Skeletal muscle satellite cell (primary cell): ENCODE measurements at regions not wholly inside any gene's neighbourhood (a gene's known extent, or its start where the extent isn't known, plus 50 kb on each side); places are given as distances from the start of the nearest gene placed in this dataset. TPM values are rescaled to one million over a fixed set of nuclear protein-coding genes. Genes with fewer than 3 reads are reported as not detected.
"Not testable (repeated sequence)": the region's sequence is repeated elsewhere in the genome, so short reads cannot be mapped to it uniquely, and the experiment has no call there.

Source experiments
- H3K27me3 ChIP-seq: 2 replicates; pipeline ENCODE4 v1.7.0; 2013; ENCODE audit warnings: low read length; ENCODE audit not compliant: control insufficient read depth, insufficient read depth
- H3K36me3 ChIP-seq: 2 replicates; pipeline ENCODE4 v1.7.0; 2013; ENCODE audit warnings: mild to moderate bottlenecking, control low read depth, low read length; ENCODE audit not compliant: insufficient read depth
- H3K4me1 ChIP-seq: 2 replicates; pipeline ENCODE4 v1.7.0; 2013; ENCODE audit warnings: low read length; ENCODE audit not compliant: control insufficient read depth, insufficient read depth
- H3K4me2 ChIP-seq: 2 replicates; pipeline ENCODE4 v1.7.0; 2013; ENCODE audit warnings: mild to moderate bottlenecking, low read length
- H3K4me3 ChIP-seq: 2 replicates; pipeline ENCODE4 v1.7.0; 2013; ENCODE audit warnings: low read length
- H3K9ac ChIP-seq: 2 replicates; pipeline ENCODE4 v1.7.0; 2013; ENCODE audit warnings: mild to moderate bottlenecking, low read depth, low read length, moderate library complexity
- H3K9me3 ChIP-seq: replicated peaks from 2 replicates; pipeline ENCODE4 v1.7.0; 2013; ENCODE audit warnings: mild to moderate bottlenecking, control low read depth, low read length
- small RNA-seq: library from RNA; depleted of rRNA; stranded (forward); fragments of <200 nt; gene quantifications from one replicate; pipeline ENCODE3, GENCODE V24; 2012

DNA sequence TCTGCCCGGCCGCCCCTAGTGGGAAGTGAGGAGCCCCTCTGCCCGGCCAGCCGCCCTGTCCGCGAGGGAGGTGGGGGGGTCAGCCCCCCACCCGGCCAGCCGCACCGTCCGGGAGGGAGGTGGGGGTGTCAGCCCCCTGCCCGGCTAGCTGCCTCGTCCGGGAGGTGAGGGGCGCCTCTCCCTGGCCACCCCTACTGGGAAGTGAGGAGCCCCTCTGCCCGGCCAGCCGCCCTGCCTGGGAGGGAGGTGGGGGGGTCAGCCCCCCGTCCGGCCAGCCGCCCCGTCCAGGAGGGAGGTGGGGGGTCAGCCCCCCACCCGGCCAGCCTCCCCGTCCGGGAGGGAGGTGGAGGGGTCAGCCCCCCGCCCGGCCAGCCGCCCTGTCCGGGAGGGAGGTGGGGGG is 851.9 kb upstream of the DEFB115 start:
- H3K27me3 ChIP-seq, H3K4me2 ChIP-seq, H3K4me3 ChIP-seq, H3K9ac ChIP-seq, H3K36me3 ChIP-seq, H3K9me3 ChIP-seq, H3K4me1 ChIP-seq: not testable (repeated sequence)

DNA sequence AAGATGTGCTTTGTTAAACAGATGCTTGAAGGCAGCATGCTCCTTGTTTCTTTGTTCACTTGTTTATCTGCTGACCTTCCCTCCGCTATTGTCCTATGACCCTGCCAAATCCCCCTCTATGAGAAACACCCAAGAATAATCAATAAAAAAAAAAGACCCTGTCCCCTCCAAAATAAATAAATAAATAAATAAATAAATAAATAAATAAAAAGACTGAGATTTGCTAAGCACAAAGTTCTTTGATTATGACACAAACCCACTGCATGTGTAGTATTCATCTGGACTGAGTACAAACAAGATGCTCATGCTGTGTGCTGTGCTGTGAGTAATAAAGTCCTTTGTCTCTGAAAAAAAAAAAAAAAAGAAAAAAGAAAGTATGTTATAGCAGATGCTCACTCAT is 851.1 kb upstream of the DEFB115 start:
- H3K36me3 ChIP-seq, H3K9ac ChIP-seq, H3K4me1 ChIP-seq, H3K4me3 ChIP-seq, H3K9me3 ChIP-seq, H3K4me2 ChIP-seq, H3K27me3 ChIP-seq: not testable (repeated sequence)

DNA sequence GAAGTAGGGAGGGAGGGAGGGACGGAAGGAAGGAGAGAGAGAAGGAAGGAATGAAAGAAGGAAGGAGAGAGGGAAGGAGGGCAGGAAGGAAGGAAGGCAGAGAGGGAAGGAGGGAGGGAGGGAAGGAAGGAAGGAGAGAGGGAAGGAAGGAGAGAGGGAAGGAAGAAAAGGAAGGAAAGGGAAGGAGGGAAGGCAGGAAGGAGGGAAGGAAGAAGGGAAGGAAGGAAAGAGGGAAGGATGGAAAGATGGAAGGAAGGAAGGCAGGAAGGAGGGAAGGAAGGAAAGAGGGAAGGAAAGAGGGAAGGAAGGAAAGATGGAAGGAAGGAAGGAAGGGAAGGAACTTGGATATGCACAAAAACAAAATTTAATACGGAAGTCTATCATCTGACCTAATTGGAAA is 844.5 kb upstream of the DEFB115 start:
- Histone ChIP-seq H3K27me3 (no peaks in the 10 kb centered on the region), H3K36me3 (no peaks in the 10 kb centered on the region), H3K9ac (no peak overlapping the region), H3K4me1 (no peaks in the 10 kb centered on the region), H3K9me3 (no peaks in the 10 kb centered on the region), H3K4me3 (no peak overlapping the region), H3K4me2 (no peak overlapping the region)

DNA sequence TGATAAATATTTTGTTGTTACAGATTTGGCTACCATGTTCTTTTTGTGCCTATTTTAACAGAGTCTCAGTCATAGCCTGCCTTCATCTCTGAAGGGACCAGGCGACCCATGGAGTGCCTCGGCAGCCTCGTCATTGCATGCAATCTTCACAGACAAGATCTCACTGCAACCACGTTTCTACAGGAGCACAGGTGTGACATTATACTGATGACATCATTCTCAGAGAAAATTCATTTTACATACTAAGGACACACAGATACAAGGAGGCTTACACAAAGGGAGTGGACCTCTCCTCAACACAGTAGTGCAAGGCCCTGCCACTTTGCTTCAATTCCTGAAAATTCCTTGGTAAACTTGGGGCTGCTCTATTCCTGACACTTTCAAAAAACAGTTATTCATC is 840.1 kb upstream of the DEFB115 start:
- not testable (repeated sequence) for H3K4me3 ChIP-seq

DNA sequence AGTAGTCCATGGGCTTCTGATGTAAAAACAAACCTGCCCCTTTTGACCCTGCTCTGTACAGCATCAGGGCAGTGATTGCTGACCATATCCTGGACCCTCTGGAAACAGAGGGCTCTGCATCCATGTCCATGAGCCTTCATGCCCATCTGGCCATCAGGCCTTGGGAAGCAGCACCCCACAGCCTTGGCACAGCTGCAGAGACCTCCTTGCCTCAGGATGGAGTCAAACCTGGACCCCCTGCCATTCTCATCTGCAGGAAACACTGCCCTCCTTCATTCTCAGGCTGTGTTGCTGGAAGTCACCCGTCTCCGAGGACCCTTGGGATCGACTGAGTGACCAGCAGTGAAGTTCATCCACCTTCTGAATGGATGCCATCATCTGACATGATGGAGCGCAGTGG is 839.1 kb upstream of the DEFB115 start:
- not testable (repeated sequence) for H3K9ac ChIP-seq, H3K4me3 ChIP-seq, H3K27me3 ChIP-seq, H3K4me2 ChIP-seq, H3K9me3 ChIP-seq, H3K4me1 ChIP-seq, H3K36me3 ChIP-seq

More for the DNA sequence above, 840.1 kb upstream of the DEFB115 start:
- not testable (repeated sequence) for H3K36me3 ChIP-seq, H3K9ac ChIP-seq, H3K27me3 ChIP-seq, H3K4me2 ChIP-seq, H3K4me1 ChIP-seq, H3K9me3 ChIP-seq

DNA sequence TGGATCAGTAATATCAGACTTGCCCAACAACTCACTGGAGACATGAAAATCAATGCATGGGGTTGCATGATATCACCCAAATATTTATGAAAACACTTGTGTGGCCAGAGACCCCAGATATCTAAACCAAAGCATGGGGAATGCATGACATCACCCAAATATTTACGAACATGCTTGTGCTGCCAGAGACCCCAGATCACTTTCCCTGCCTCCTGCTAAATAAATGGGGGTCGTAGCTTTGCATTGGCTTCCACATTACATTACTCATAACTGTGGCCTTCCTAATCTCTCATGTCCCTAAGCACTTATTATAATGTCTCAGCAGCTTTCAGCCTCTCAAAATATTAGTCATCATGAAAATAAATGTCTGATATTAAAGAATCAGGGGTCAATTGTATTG is 838.0 kb upstream of the DEFB115 start:
- Histone ChIP-seq H3K4me3 (no peak overlapping the region), H3K27me3 (no peaks in the 10 kb centered on the region), H3K4me2 (no peak overlapping the region), H3K9me3 (peaks cover 5% of the 10 kb centered on the region), H3K9ac (no peak overlapping the region), H3K4me1 (no peaks in the 10 kb centered on the region), H3K36me3 (no peaks in the 10 kb centered on the region)

DNA sequence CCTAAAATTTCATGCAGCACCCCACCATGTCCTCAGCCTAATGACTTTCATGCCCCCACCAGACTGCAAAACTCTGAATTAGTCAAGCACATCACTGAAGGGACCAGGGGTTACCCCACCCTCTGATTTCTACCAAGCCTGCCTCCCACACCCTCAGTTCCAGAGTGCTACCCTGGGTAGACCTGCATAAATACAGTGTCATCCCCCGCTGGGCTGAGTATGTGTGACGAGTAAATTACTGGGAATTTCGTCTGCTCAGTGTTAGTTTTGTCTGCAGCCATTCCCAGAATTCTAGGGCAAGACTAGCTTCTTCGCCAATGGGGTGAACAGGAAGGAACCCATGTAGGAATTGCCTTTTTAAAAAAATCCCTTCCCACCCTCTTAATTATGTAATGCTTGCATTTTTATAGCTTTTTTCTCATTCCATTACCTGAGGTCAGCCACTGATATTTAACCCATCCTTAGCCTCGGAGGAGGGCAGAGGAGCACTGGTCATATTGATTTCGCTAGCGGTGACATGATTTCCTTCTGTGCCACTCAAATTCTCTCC is 837.5 kb upstream of the DEFB115 start:
- H3K9ac ChIP-seq, H3K36me3 ChIP-seq, H3K4me2 ChIP-seq, H3K4me1 ChIP-seq, H3K9me3 ChIP-seq, H3K27me3 ChIP-seq, H3K4me3 ChIP-seq: not testable (repeated sequence)

Small RNAs in the stretch of these regions (small RNA-seq; reads per million reads assigned to genes)
- gene CFTRP3: not detected
- gene MLLT10P1: not detected
- gene RF00019: not detected
